NT2/D1 (cell line): ENCODE measurements at regions not wholly inside any gene's neighbourhood (a gene's known extent, or its start where the extent isn't known, plus 50 kb on each side); places are given as distances from the start of the nearest gene placed in this dataset.

Source experiments
- DNase-seq: peaks from one replicate; pipeline ENCODE4 v3.0.0-alpha.2; 2011; ENCODE audit warnings: low read depth, low spot score
- H3K27me3 ChIP-seq: 2 replicates; pipeline ENCODE4 v1.6.0; 2011; ENCODE audit warnings: mild to moderate bottlenecking; ENCODE audit not compliant: insufficient read length, insufficient read depth
- H3K36me3 ChIP-seq: 2 replicates; pipeline ENCODE4 v1.6.1; 2011; ENCODE audit warnings: mild to moderate bottlenecking, low read length, mixed read lengths; ENCODE audit not compliant: insufficient read depth, insufficient read length
- H3K4me1 ChIP-seq: 2 replicates; pipeline ENCODE4 v1.5.1; 2011; ENCODE audit not compliant: insufficient read depth, insufficient read length
- H3K4me3 ChIP-seq: 2 replicates; pipeline ENCODE4 v1.5.1; 2011; ENCODE audit warnings: low read depth; ENCODE audit not compliant: insufficient read length
- H3K9ac ChIP-seq: 2 replicates; pipeline ENCODE4 v1.6.0; 2011; ENCODE audit warnings: low read depth; ENCODE audit not compliant: insufficient read length
- H3K9me3 ChIP-seq: 2 replicates; pipeline ENCODE4 v1.5.1; 2011; ENCODE audit warnings: mild to moderate bottlenecking, low read length; ENCODE audit not compliant: insufficient read depth
- SUZ12 ChIP-seq: IDR thresholded peaks from 2 replicates; pipeline ENCODE4 v1.6.1; 2011; ENCODE audit not compliant: insufficient read length, insufficient read depth; ENCODE audit errors: extremely low read depth
- YY1 ChIP-seq: IDR thresholded peaks from 2 replicates; pipeline ENCODE4 v1.6.1; 2011; ENCODE audit not compliant: insufficient read length, insufficient read depth
- ZNF274 ChIP-seq: IDR thresholded peaks from 2 replicates; pipeline ENCODE4 v1.6.1; 2011; ENCODE audit warnings: mild to moderate bottlenecking, low read depth, low read length

GRCh38 chr15:98216166-98216565 lies 255.7 kb downstream of the ARRDC4 start:
- no peak for TF ChIP-seq SUZ12
- no peak for TF ChIP-seq ZNF274
- no peak for TF ChIP-seq YY1
- Histone ChIP-seq H3K9ac (no peak overlapping the region), H3K9me3 (no peaks in the 10 kb centered on the region), H3K4me1 (no peaks in the 10 kb centered on the region), H3K27me3 (no peaks in the 10 kb centered on the region), H3K36me3 (no peaks in the 10 kb centered on the region), H3K4me3 (no peak overlapping the region)
- DNase-seq, result no peak

- Histone ChIP-seq H3K36me3 (no peaks in the 10 kb centered on the region), H3K4me3 (no peak overlapping the region), H3K9ac (no peak overlapping the region), H3K4me1 (no peaks in the 10 kb centered on the region), H3K9me3 (no peaks in the 10 kb centered on the region), H3K27me3 (no peaks in the 10 kb centered on the region)
- no peak for TF ChIP-seq ZNF274
- no peak for TF ChIP-seq YY1
- TF ChIP-seq SUZ12, result no peak
- no peak for DNase-seq
Measured at GRCh38 chr15:98217356-98217755, 256.9 kb downstream of the ARRDC4 start.

- TF ChIP-seq ZNF274 (no peak), YY1 (no peak), SUZ12 (no peak)
Measured at GRCh38 chr15:98221144-98221543, 260.6 kb downstream of the ARRDC4 start.

GRCh38 chr15:98221577-98221976 lies 261.1 kb downstream of the ARRDC4 start:
- no peak overlapping the region for H3K9ac ChIP-seq
- no peaks in the 10 kb centered on the region for H3K4me1 ChIP-seq
- no peak for DNase-seq
- TF ChIP-seq ZNF274 (no peak), YY1 (no peak), SUZ12 (no peak)
- no peaks in the 10 kb centered on the region for H3K36me3 ChIP-seq
- H3K9me3 ChIP-seq, result no peaks in the 10 kb centered on the region
- no peaks in the 10 kb centered on the region for H3K27me3 ChIP-seq
- H3K4me3 ChIP-seq, result no peak overlapping the region

More at GRCh38 chr15:98221144-98221543, 260.6 kb downstream of the ARRDC4 start:
- no peaks in the 10 kb centered on the region for H3K27me3 ChIP-seq
- no peaks in the 10 kb centered on the region for H3K36me3 ChIP-seq
- no peaks in the 10 kb centered on the region for H3K4me1 ChIP-seq
- H3K9me3 ChIP-seq, result no peaks in the 10 kb centered on the region
- no peak for DNase-seq
- no peak overlapping the region for H3K4me3 ChIP-seq
- no peak overlapping the region for H3K9ac ChIP-seq

- no peaks in the 10 kb centered on the region for H3K36me3 ChIP-seq
- TF ChIP-seq SUZ12 (no peak), YY1 (no peak)
- no peaks in the 10 kb centered on the region for H3K4me1 ChIP-seq
- H3K9ac ChIP-seq, result no peak overlapping the region
- H3K9me3 ChIP-seq, result no peaks in the 10 kb centered on the region
- no peaks in the 10 kb centered on the region for H3K27me3 ChIP-seq
- no peak overlapping the region for H3K4me3 ChIP-seq
- no peak for DNase-seq
Measured at GRCh38 chr15:98226149-98226548, 265.6 kb downstream of the ARRDC4 start.

- H3K27me3 ChIP-seq, result no peaks in the 10 kb centered on the region
- no peaks in the 10 kb centered on the region for H3K4me1 ChIP-seq
- H3K9ac ChIP-seq, result no peak overlapping the region
- H3K9me3 ChIP-seq, result no peaks in the 10 kb centered on the region
- H3K36me3 ChIP-seq, result no peaks in the 10 kb centered on the region
- DNase-seq, result no peak
- no peak for TF ChIP-seq YY1
- no peak for TF ChIP-seq ZNF274
- TF ChIP-seq SUZ12, result no peak
- no peak overlapping the region for H3K4me3 ChIP-seq
Measured at GRCh38 chr15:98226578-98226977, 266.1 kb downstream of the ARRDC4 start.

- no peak overlapping the region for H3K9ac ChIP-seq
- H3K9me3 ChIP-seq, result no peaks in the 10 kb centered on the region
- TF ChIP-seq SUZ12 (no peak), ZNF274 (no peak), YY1 (no peak)
- H3K4me3 ChIP-seq, result no peak overlapping the region
- no peaks in the 10 kb centered on the region for H3K36me3 ChIP-seq
- no peak for DNase-seq
- no peaks in the 10 kb centered on the region for H3K4me1 ChIP-seq
- no peaks in the 10 kb centered on the region for H3K27me3 ChIP-seq
Measured at GRCh38 chr15:98228846-98229245, 268.3 kb downstream of the ARRDC4 start.

- Histone ChIP-seq H3K4me1 (no peaks in the 10 kb centered on the region), H3K9me3 (no peaks in the 10 kb centered on the region), H3K27me3 (no peaks in the 10 kb centered on the region), H3K4me3 (no peak overlapping the region), H3K36me3 (no peaks in the 10 kb centered on the region), H3K9ac (no peak overlapping the region)
- no peak for DNase-seq
- TF ChIP-seq SUZ12, result no peak
- no peak for TF ChIP-seq ZNF274
- no peak for TF ChIP-seq YY1
Measured at GRCh38 chr15:98230975-98231374, 270.5 kb downstream of the ARRDC4 start.
